ENCODE measurements at regions not wholly inside any gene's neighbourhood (a gene's known extent, or its start where the extent isn't known, plus 50 kb on each side); places are given as distances from the start of the nearest gene placed in this dataset.

GRCh38 chr5:42366051-42366450, 57.2 kb upstream of the GHR start:
- TF ChIP-seq CTCF (IDR thresholded peaks at IDR 0.05): no peak
- no peak for TF ChIP-seq POLR2A (IDR thresholded peaks at IDR 0.05)

Data from vagina (tissue), 2 donors.